ENCODE measurements at regions not wholly inside any gene's neighbourhood (a gene's known extent, or its start where the extent isn't known, plus 50 kb on each side); places are given as distances from the start of the nearest gene placed in this dataset.

GRCh38 chr2:204436230-204436629 lies 109.0 kb upstream of the PARD3B start:
- DNase-seq (ENCODE audit: low read depth), result no peak

- DNase-seq (ENCODE audit: low read depth), result no peak
These were observed 107.9 kb upstream of the PARD3B start for GRCh38 chr2:204437408-204437807.

GRCh38 chr2:204437815-204438756 lies 107.2 kb upstream of the PARD3B start:
- DNase-seq (ENCODE audit: low read depth), result no peak

- no peak for DNase-seq (ENCODE audit: low read depth)
These were observed 104.0 kb upstream of the PARD3B start for GRCh38 chr2:204441316-204441715.

GRCh38 chr2:204445149-204445548 lies 100.1 kb upstream of the PARD3B start:
- DNase-seq (ENCODE audit: low read depth), result no peak

GRCh38 chr2:204447722-204448121 lies 97.6 kb upstream of the PARD3B start:
- DNase-seq (ENCODE audit: low read depth), result no peak

- no peak for DNase-seq (ENCODE audit: low read depth)
These were observed 95.3 kb upstream of the PARD3B start for GRCh38 chr2:204449977-204450376.

GRCh38 chr2:204451766-204452165 lies 93.5 kb upstream of the PARD3B start:
- DNase-seq (ENCODE audit: low read depth), result no peak

GRCh38 chr2:204452464-204453023 lies 92.7 kb upstream of the PARD3B start:
- DNase-seq (ENCODE audit: low read depth), result no peak

- DNase-seq (ENCODE audit: low read depth), result no peak
These were observed 91.5 kb upstream of the PARD3B start for GRCh38 chr2:204453730-204454167.

GRCh38 chr2:204454672-204455380 lies 90.4 kb upstream of the PARD3B start:
- no peak for DNase-seq (ENCODE audit: low read depth)

GRCh38 chr2:204468746-204469429 lies 76.4 kb upstream of the PARD3B start:
- DNase-seq (ENCODE audit: low read depth), result no peak

- DNase-seq (ENCODE audit: low read depth), result no peak
These were observed 75.1 kb upstream of the PARD3B start for GRCh38 chr2:204470178-204470620.

- no peak for DNase-seq (ENCODE audit: low read depth)
These were observed 74.6 kb upstream of the PARD3B start for GRCh38 chr2:204470621-204471196.

GRCh38 chr2:204472375-204472774 lies 72.9 kb upstream of the PARD3B start:
- no peak for DNase-seq (ENCODE audit: low read depth)

- no peak for DNase-seq (ENCODE audit: low read depth)
These were observed 72.1 kb upstream of the PARD3B start for GRCh38 chr2:204473224-204473623.

GRCh38 chr2:204475399-204475798 lies 69.9 kb upstream of the PARD3B start:
- DNase-seq (ENCODE audit: low read depth), result no peak

GRCh38 chr2:204477358-204477950 lies 67.8 kb upstream of the PARD3B start:
- DNase-seq (ENCODE audit: low read depth), result no peak

- DNase-seq (ENCODE audit: low read depth), result no peak
These were observed 65.7 kb upstream of the PARD3B start for GRCh38 chr2:204479557-204479956.

GRCh38 chr2:204480676-204481075 lies 64.6 kb upstream of the PARD3B start:
- DNase-seq (ENCODE audit: low read depth), result no peak

- no peak for DNase-seq (ENCODE audit: low read depth)
These were observed 61.6 kb upstream of the PARD3B start for GRCh38 chr2:204483608-204484081.
